T-helper 17 cell (primary cell): ENCODE measurements at regions not wholly inside any gene's neighbourhood (a gene's known extent, or its start where the extent isn't known, plus 50 kb on each side); places are given as distances from the start of the nearest gene placed in this dataset.
A peak's percentile ranks its signal among the peaks of the same experiment; 100 is the strongest.

ENCODE experiments used
- ATAC-seq: fragments of 150-1000 bp; cut with Tn5 transposase; 2 replicates; pipeline ENCODE4 v1.10.0; 2021; ENCODE audit warnings: mild to moderate bottlenecking, moderate library complexity
- DNase-seq, 3 donors: peaks; one replicate each; pipeline versions ENCODE4 v3.0.0 to v3.0.0-alpha.2; 2020 to 2021
- H3K9me3 ChIP-seq: one replicate; pipeline ENCODE4 v1.7.0; 2013; ENCODE audit warnings: low read length, mild to moderate bottlenecking; ENCODE audit not compliant: control insufficient read depth, poor library complexity, severe bottlenecking
- H3K27ac Mint-ChIP-seq: one replicate; pipeline ENCODE4 v1.8.0; 2022; ENCODE audit warnings: mild to moderate bottlenecking, moderate library complexity, mixed read lengths
- H3K27me3 Mint-ChIP-seq: one replicate; pipeline ENCODE4 v1.8.0; 2022; ENCODE audit warnings: mixed read lengths
- H3K36me3 Mint-ChIP-seq: one replicate; pipeline ENCODE4 v1.8.0; 2022; ENCODE audit warnings: low read depth, mixed read lengths
- H3K4me1 Mint-ChIP-seq: one replicate; pipeline ENCODE4 v1.8.0; 2022; ENCODE audit warnings: mild to moderate bottlenecking, mixed read lengths
- H3K4me3 Mint-ChIP-seq: one replicate; pipeline ENCODE4 v1.8.0; 2022; ENCODE audit warnings: mild to moderate bottlenecking, moderate library complexity, mixed read lengths

- Mint-ChIP-seq H3K27ac (no peak overlapping the region), H3K4me3 (no peak overlapping the region), H3K27me3 (no peaks in the 10 kb centered on the region), H3K4me1 (peaks cover 6% of the 10 kb centered on the region), H3K36me3 (no peaks in the 10 kb centered on the region)
- DNase-seq (no peak), ATAC-seq (no peak)
- H3K9me3 ChIP-seq = no peaks in the 10 kb centered on the region
These were observed 53.7 kb upstream of the XCR1 start for GRCh38 chr3:46080969-46081345.

- Mint-ChIP-seq H3K4me3 (no peak overlapping the region), H3K27me3 (no peaks in the 10 kb centered on the region), H3K27ac (no peak overlapping the region), H3K4me1 (peaks cover 6% of the 10 kb centered on the region), H3K36me3 (no peaks in the 10 kb centered on the region)
- no peak for DNase-seq
- no peaks in the 10 kb centered on the region for H3K9me3 ChIP-seq
- no peak for ATAC-seq
These were observed 53.1 kb upstream of the XCR1 start for GRCh38 chr3:46080124-46080968.

GRCh38 chr3:46078712-46079400 lies 51.6 kb upstream of the XCR1 start:
- no peak overlapping the region for H3K4me3 Mint-ChIP-seq
- no peaks in the 10 kb centered on the region for H3K27me3 Mint-ChIP-seq
- peak; percentile 70 to 87 (median 71) for DNase-seq
- H3K27ac Mint-ChIP-seq = no peak overlapping the region
- H3K9me3 ChIP-seq = no peaks in the 10 kb centered on the region
- no peaks in the 10 kb centered on the region for H3K36me3 Mint-ChIP-seq
- peak; percentile 100 for ATAC-seq
- peaks cover 6% of the 10 kb centered on the region for H3K4me1 Mint-ChIP-seq
